Endothelial cell of umbilical vein (primary cell): ENCODE measurements at regions not wholly inside any gene's neighbourhood (a gene's known extent, or its start where the extent isn't known, plus 50 kb on each side); places are given as distances from the start of the nearest gene placed in this dataset.

Experiments used
- BruUV-seq: library from RNA; stranded (reverse); fragments of 400-500 nt; replicated peaks from 2 replicates; lab custom pipeline; 2021; lab: Mats Ljungman, UMichigan
- CTCF ChIA-PET: fragments of 300-600, 350-600 bp; sonication (Branson Sonifier 250); formaldehyde crosslinking; loops from one replicate; lab custom pipeline; 2021; ENCODE audit warnings: antibody characterized with exemption, inconsistent platforms; lab: Charles Lee
- POLR2A ChIA-PET: fragments of 300-600, 350-600 bp; sonication (Branson Sonifier 250); formaldehyde crosslinking; loops from one replicate; lab custom pipeline; 2021; ENCODE audit warnings: antibody characterized with exemption, inconsistent platforms; lab: Charles Lee
- DNase-seq: peaks from one replicate; pipeline ENCODE4 v3.0.0-alpha.2; 2011; ENCODE audit warnings: low read depth, low spot score
- FAIRE-seq: peaks from 2 replicates; lab custom pipeline; 2011; peaks lifted over from hg19 to GRCh38; lab: Jason Lieb, UNC
- H2AFZ ChIP-seq: 2 replicates; pipeline ENCODE4 v1.6.0; 2012; ENCODE audit warnings: low read depth, low read length, control low read depth, inconsistent platforms
- H3K27ac ChIP-seq: 2 replicates; pipeline ENCODE4 v1.5.1; 2011; ENCODE audit warnings: low read depth, mild to moderate bottlenecking, control low read depth, low read length, moderate library complexity; ENCODE audit not compliant: insufficient read depth
- H3K27me3 ChIP-seq, 2 experiments: 2 replicates each; pipeline versions ENCODE4 v1.6.0 to v1.6.1; 2011; ENCODE audit warnings: low read length in 2 of 2, mixed read lengths in 1 of 2; ENCODE audit not compliant: control insufficient read depth in 2 of 2, insufficient read depth in 2 of 2
- H3K36me3 ChIP-seq, 2 experiments: 2 replicates in 1 of 2; 3 replicates in 1 of 2; pipeline ENCODE4 v1.5.1; 2011; ENCODE audit warnings: low read length in 2 of 2, mild to moderate bottlenecking in 1 of 2, moderate library complexity in 1 of 2; ENCODE audit not compliant: control insufficient read depth in 2 of 2, insufficient read depth in 2 of 2; ENCODE audit errors: extremely low read depth in 1 of 2
- H3K4me1 ChIP-seq: 3 replicates; pipeline ENCODE4 v1.5.1; 2011; ENCODE audit warnings: mild to moderate bottlenecking, low read length; ENCODE audit not compliant: control insufficient read depth, insufficient read depth; ENCODE audit errors: extremely low read depth
- H3K4me2 ChIP-seq: 2 replicates; pipeline ENCODE4 v1.6.1; 2011; ENCODE audit warnings: low read length, control low read depth, mixed read lengths; ENCODE audit not compliant: insufficient read depth
- H3K4me3 ChIP-seq, 3 experiments: fragments of 200-600 bp in 1 of 3; sonication (generic), shearing (Covaris generic) in 1 of 3; replicated peaks in 1 of 3; 2 replicates each; pipeline ENCODE4 v1.5.1; 2011 to 2016; ENCODE audit warnings: control low read depth in 3 of 3, low read length in 3 of 3, mild to moderate bottlenecking in 2 of 3, inconsistent platforms in 1 of 3, low read depth in 1 of 3, moderate library complexity in 1 of 3; ENCODE audit not compliant: insufficient read depth in 1 of 3
- H3K79me2 ChIP-seq: 2 replicates; pipeline ENCODE4 v1.6.0; 2012; ENCODE audit warnings: low read length, inconsistent platforms; ENCODE audit not compliant: control insufficient read depth, insufficient read depth
- H3K9ac ChIP-seq: replicated peaks from 2 replicates; pipeline ENCODE3; 2011; ENCODE audit warnings: low read length, control low read depth; ENCODE audit not compliant: insufficient read depth; ENCODE audit errors: extremely low read depth
- H3K9me1 ChIP-seq: replicated peaks from 3 replicates; pipeline ENCODE4 v1.6.0; 2011; ENCODE audit warnings: mild to moderate bottlenecking, low read length; ENCODE audit not compliant: control insufficient read depth, insufficient read depth; ENCODE audit errors: extremely low read depth
- H3K9me3 ChIP-seq: replicated peaks from 2 replicates; pipeline ENCODE4 v1.5.1; 2012; ENCODE audit warnings: low read length, inconsistent platforms; ENCODE audit not compliant: control insufficient read depth, insufficient read depth
- H4K20me1 ChIP-seq: replicated peaks from 2 replicates; pipeline ENCODE3; 2011; ENCODE audit warnings: mild to moderate bottlenecking, low read length; ENCODE audit not compliant: control insufficient read depth, insufficient read depth; ENCODE audit errors: extremely low read depth
- EZH2 ChIP-seq: IDR thresholded peaks from 2 replicates; pipeline ENCODE4 v1.6.1; 2012; ENCODE audit warnings: borderline replicate concordance, low read depth, mild to moderate bottlenecking, moderate library complexity, low read length, inconsistent platforms; ENCODE audit not compliant: severe bottlenecking
- FOS ChIP-seq: IDR thresholded peaks from 2 replicates; pipeline ENCODE4 v1.6.1; 2011; ENCODE audit warnings: mild to moderate bottlenecking, low read length, moderate library complexity, borderline replicate concordance; ENCODE audit not compliant: insufficient read depth
- GATA2 ChIP-seq: IDR thresholded peaks from 2 replicates; pipeline ENCODE4 v1.7.0; 2011; ENCODE audit warnings: low read depth, mild to moderate bottlenecking, moderate library complexity, mixed read lengths, low read length; ENCODE audit not compliant: insufficient read length, insufficient read depth
- JUN ChIP-seq: IDR thresholded peaks from 2 replicates; pipeline ENCODE4 v1.6.1; 2011; ENCODE audit warnings: borderline replicate concordance, low read depth; ENCODE audit not compliant: insufficient read length, insufficient read depth
- MYC ChIP-seq: IDR thresholded peaks from one replicate; pipeline ENCODE4 v1.6.1; 2011; ENCODE audit warnings: mild to moderate bottlenecking, low read depth, low read length
- POLR2A ChIP-seq: IDR thresholded peaks from 2 replicates; pipeline ENCODE4 v1.6.1; 2012; ENCODE audit warnings: low read depth, mild to moderate bottlenecking, control low read depth, low read length
- POLR2AphosphoS5 ChIP-seq: IDR thresholded peaks from 2 replicates; pipeline ENCODE4 v1.6.1; 2012; ENCODE audit warnings: low read depth, mild to moderate bottlenecking, control low read depth, low read length, moderate library complexity; ENCODE audit not compliant: insufficient read depth
- dilution Hi-C: fragments of 300-500 bp; cut with MboI; formaldehyde crosslinking; loops from one replicate; pipeline ENCODE4 v1.15.0; 2019; ENCODE audit warnings: low sequenced_read_pairs; ENCODE audit not compliant: extremely low pct_ligation_motif_present
- intact Hi-C: fragments of 100-400 bp; cut with micrococcal nuclease; formaldehyde crosslinking; loops from one replicate; pipeline ENCODE4 v1.10.0; 2022
- TF ChIP-seq, protein P1 (sequence below): IDR thresholded peaks from 2 replicates; pipeline ENCODE4 v1.6.1; 2011; ENCODE audit not compliant: insufficient read depth, insufficient read length
- TF ChIP-seq, protein P2 (sequence below), 2 donors: IDR thresholded peaks; 1 replicate in 1 of 2; 2 replicates in 1 of 2; pipeline ENCODE4 v1.5.1; 2011; ENCODE audit warnings: low read length in 2 of 2, mild to moderate bottlenecking in 2 of 2, moderate library complexity in 2 of 2, control low read depth in 1 of 2, inconsistent platforms in 1 of 2, low read depth in 1 of 2; ENCODE audit not compliant: insufficient read depth in 1 of 2; ENCODE audit errors: extremely low read depth in 1 of 2

DNA sequence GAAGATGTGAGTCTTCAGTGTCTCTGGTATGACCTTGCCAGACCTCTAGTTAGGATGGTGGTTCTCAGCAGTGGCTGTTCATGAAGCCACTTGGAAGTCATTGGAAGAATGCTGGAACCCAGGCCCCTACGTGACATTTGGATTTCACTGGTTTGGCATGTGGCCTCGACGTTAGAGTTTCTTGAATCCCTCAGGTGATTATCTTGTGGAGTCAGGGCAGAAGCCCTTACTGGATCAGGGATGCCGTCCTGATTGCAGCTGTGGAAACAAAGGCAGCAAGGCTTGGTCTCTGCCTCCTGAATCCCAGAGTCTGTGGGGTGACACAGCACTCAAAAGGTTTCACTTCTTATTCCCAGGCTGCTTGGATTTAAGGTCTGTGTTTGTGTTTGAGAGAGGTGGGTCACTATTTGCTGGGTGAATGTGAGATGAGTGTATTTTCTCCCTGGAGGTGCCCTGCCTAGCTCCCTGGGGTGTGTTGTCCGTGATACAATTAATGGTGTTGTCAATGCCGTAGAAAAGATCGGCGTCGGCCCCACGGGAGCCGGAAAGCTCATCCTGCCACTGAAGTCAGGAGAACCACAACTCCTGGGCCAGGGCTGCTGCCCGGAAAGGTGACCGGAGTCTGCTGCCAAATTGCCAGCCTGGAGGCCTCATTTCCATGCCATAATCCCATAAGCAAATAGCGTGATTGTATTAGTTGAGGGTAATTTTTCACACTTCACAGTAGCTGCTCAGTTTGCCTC is 939.0 kb downstream of the BRD1 start:
- intact Hi-C loops (no loop called here), dilution Hi-C loops (no loop called here)
- no peaks in the 10 kb centered on the region for H4K20me1 ChIP-seq
- H3K9me3 ChIP-seq = peaks cover 11% of the 10 kb centered on the region
- TF ChIP-seq MYC (no peak), FOS (no peak), POLR2AphosphoS5 (no peak), EZH2 (no peak), POLR2A (no peak), GATA2 (no peak), JUN (no peak)
- TF ChIP-seq, protein P1, sequence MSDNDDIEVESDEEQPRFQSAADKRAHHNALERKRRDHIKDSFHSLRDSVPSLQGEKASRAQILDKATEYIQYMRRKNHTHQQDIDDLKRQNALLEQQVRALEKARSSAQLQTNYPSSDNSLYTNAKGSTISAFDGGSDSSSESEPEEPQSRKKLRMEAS = no peak
- TF ChIP-seq, protein P2, sequence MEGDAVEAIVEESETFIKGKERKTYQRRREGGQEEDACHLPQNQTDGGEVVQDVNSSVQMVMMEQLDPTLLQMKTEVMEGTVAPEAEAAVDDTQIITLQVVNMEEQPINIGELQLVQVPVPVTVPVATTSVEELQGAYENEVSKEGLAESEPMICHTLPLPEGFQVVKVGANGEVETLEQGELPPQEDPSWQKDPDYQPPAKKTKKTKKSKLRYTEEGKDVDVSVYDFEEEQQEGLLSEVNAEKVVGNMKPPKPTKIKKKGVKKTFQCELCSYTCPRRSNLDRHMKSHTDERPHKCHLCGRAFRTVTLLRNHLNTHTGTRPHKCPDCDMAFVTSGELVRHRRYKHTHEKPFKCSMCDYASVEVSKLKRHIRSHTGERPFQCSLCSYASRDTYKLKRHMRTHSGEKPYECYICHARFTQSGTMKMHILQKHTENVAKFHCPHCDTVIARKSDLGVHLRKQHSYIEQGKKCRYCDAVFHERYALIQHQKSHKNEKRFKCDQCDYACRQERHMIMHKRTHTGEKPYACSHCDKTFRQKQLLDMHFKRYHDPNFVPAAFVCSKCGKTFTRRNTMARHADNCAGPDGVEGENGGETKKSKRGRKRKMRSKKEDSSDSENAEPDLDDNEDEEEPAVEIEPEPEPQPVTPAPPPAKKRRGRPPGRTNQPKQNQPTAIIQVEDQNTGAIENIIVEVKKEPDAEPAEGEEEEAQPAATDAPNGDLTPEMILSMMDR (IDR thresholded peaks at IDR 0.05; ENCODE audit: extremely low read depth in 1 of 2, insufficient read depth in 1 of 2, low read depth in 1 of 2, low read length in 2 of 2) = no peak
- no peak overlapping the region for H2AFZ ChIP-seq
- H3K27me3 ChIP-seq = no peaks in the 10 kb centered on the region
- no peak for FAIRE-seq
- H3K27ac ChIP-seq = no peak overlapping the region
- H3K4me2 ChIP-seq = no peak overlapping the region
- no peaks in the 10 kb centered on the region for H3K9me1 ChIP-seq
- no peaks in the 10 kb centered on the region for H3K79me2 ChIP-seq
- no peak overlapping the region for H3K4me3 ChIP-seq
- ChIA-PET CTCF (no interaction called here), POLR2A (no interaction called here)
- H3K4me1 ChIP-seq = no peaks in the 10 kb centered on the region
- H3K36me3 ChIP-seq = no peaks in the 10 kb centered on the region
- H3K9ac ChIP-seq = no peak overlapping the region
- DNase-seq = no peak
- no TSS peak for BruUV-seq
